Neural progenitor cell (in vitro differentiated cells): ENCODE measurements at regions not wholly inside any gene's neighbourhood (a gene's known extent, or its start where the extent isn't known, plus 50 kb on each side); places are given as distances from the start of the nearest gene placed in this dataset.

Source experiments
- DNase-seq: peaks from one replicate; pipeline ENCODE4 v3.0.0-alpha.2; 2016; ENCODE audit warnings: low spot score
- H2AFZ ChIP-seq: fragments of 200-600 bp; sonication (generic); replicated peaks from 2 replicates; pipeline ENCODE4 v1.6.1; 2016; ENCODE audit warnings: antibody characterized with exemption
- H3F3A ChIP-seq: fragments of 200-600 bp; sonication (generic); 2 replicates; pipeline ENCODE4 v1.6.1; 2016; ENCODE audit warnings: antibody characterized with exemption, low read depth
- H3K27ac ChIP-seq: fragments of 200-600 bp; sonication (generic); 2 replicates; pipeline ENCODE4 v1.5.1; 2016; ENCODE audit warnings: mild to moderate bottlenecking
- H3K27me3 ChIP-seq: fragments of 200-600 bp; sonication (generic); 2 replicates; pipeline ENCODE4 v1.6.1; 2016; ENCODE audit warnings: mild to moderate bottlenecking, moderate library complexity
- H3K36me3 ChIP-seq: fragments of 200-600 bp; sonication (generic); 2 replicates; pipeline ENCODE4 v1.5.1; 2016
- H3K4me1 ChIP-seq: fragments of 200-600 bp; sonication (generic); 2 replicates; pipeline ENCODE4 v1.6.1; 2016; ENCODE audit warnings: mixed run types
- H3K4me2 ChIP-seq: fragments of 200-600 bp; sonication (generic); 2 replicates; pipeline ENCODE4 v1.6.1; 2016
- H3K4me3 ChIP-seq: fragments of 200-600 bp; sonication (generic); 2 replicates; pipeline ENCODE4 v1.5.1; 2016
- H3K79me2 ChIP-seq: fragments of 200-600 bp; sonication (generic); 2 replicates; pipeline ENCODE4 v1.6.1; 2016; ENCODE audit warnings: low read depth
- H3K9ac ChIP-seq: fragments of 200-600 bp; sonication (generic); 2 replicates; pipeline ENCODE4 v1.6.1; 2016
- H3K9me3 ChIP-seq: fragments of 200-600 bp; sonication (generic); 2 replicates; pipeline ENCODE4 v1.5.1; 2016; ENCODE audit warnings: low read depth
- H4K20me1 ChIP-seq: fragments of 200-600 bp; sonication (generic); 2 replicates; pipeline ENCODE4 v1.6.1; 2016; ENCODE audit warnings: low read depth
- H3K27ac Mint-ChIP-seq: 3 replicates; pipeline ENCODE4 v1.8.0; 2021; ENCODE audit warnings: mixed read lengths
- H3K27me3 Mint-ChIP-seq: 2 replicates; pipeline ENCODE4 v1.8.0; 2022; ENCODE audit warnings: low read depth, mild to moderate bottlenecking, inconsistent platforms, moderate library complexity, mixed read lengths; ENCODE audit not compliant: insufficient read depth
- H3K36me3 Mint-ChIP-seq: 3 replicates; pipeline ENCODE4 v1.8.0; 2021; ENCODE audit warnings: mixed read lengths
- H3K4me1 Mint-ChIP-seq: 3 replicates; pipeline ENCODE4 v1.8.0; 2021; ENCODE audit warnings: mixed read lengths
- H3K4me3 Mint-ChIP-seq: 3 replicates; pipeline ENCODE4 v1.8.0; 2021; ENCODE audit warnings: mild to moderate bottlenecking, moderate library complexity, mixed read lengths
- H3K9me3 Mint-ChIP-seq: 3 replicates; pipeline ENCODE4 v1.8.0; 2020; ENCODE audit warnings: mixed read lengths
- CTCF ChIP-seq: fragments of 200-600 bp; sonication (generic); IDR thresholded peaks from 2 replicates; pipeline ENCODE4 v1.5.1; 2017; ENCODE audit warnings: antibody characterized with exemption, mild to moderate bottlenecking
- EZH2 ChIP-seq: fragments of 200-600 bp; sonication (generic); IDR thresholded peaks from 2 replicates; pipeline ENCODE4 v1.6.1; 2017; ENCODE audit warnings: antibody characterized with exemption, mild to moderate bottlenecking, moderate library complexity
- EZH2phosphoT487 ChIP-seq: fragments of 200-600 bp; sonication (generic); IDR thresholded peaks from 2 replicates; pipeline ENCODE4 v1.6.1; 2017; ENCODE audit warnings: antibody characterized with exemption

GRCh38 chr10:33862536-33863105, 528.2 kb upstream of the NRP1 start:
- H3F3A ChIP-seq, result no peaks in the 10 kb centered on the region
- no peaks in the 10 kb centered on the region for H3K79me2 ChIP-seq
- H2AFZ ChIP-seq, result no peak overlapping the region
- H3K27ac Mint-ChIP-seq, result peak overlapping the region; percentile 5
- H3K4me1 Mint-ChIP-seq, result peaks cover 25% of the 10 kb centered on the region
- H3K9ac ChIP-seq, result no peak overlapping the region
- H3K4me1 ChIP-seq, result no peaks in the 10 kb centered on the region
- peaks cover 2% of the 10 kb centered on the region for H3K9me3 Mint-ChIP-seq
- no peak overlapping the region for H3K4me3 ChIP-seq
- no peaks in the 10 kb centered on the region for H4K20me1 ChIP-seq
- no peak for DNase-seq
- H3K27me3 Mint-ChIP-seq, result peaks cover 4% of the 10 kb centered on the region
- H3K4me2 ChIP-seq, result no peak overlapping the region
- no peaks in the 10 kb centered on the region for H3K36me3 ChIP-seq
- H3K9me3 ChIP-seq, result no peaks in the 10 kb centered on the region
- H3K27ac ChIP-seq, result no peak overlapping the region
- no peaks in the 10 kb centered on the region for H3K27me3 ChIP-seq
- no peaks in the 10 kb centered on the region for H3K36me3 Mint-ChIP-seq
- H3K4me3 Mint-ChIP-seq, result no peak overlapping the region
- TF ChIP-seq EZH2phosphoT487, result no peak
- TF ChIP-seq CTCF, result no peak
- no peak for TF ChIP-seq EZH2

- no peaks in the 10 kb centered on the region for H3K36me3 ChIP-seq
- peaks cover 25% of the 10 kb centered on the region for H3K4me1 Mint-ChIP-seq
- no peak overlapping the region for H3K4me3 ChIP-seq
- H3K27me3 Mint-ChIP-seq, result peaks cover 4% of the 10 kb centered on the region
- no peaks in the 10 kb centered on the region for H3K27me3 ChIP-seq
- TF ChIP-seq CTCF, result no peak
- no peaks in the 10 kb centered on the region for H3F3A ChIP-seq
- no peak for DNase-seq
- H3K27ac Mint-ChIP-seq, result no peak overlapping the region
- H3K4me1 ChIP-seq, result no peaks in the 10 kb centered on the region
- H3K9me3 ChIP-seq, result no peaks in the 10 kb centered on the region
- peaks cover 2% of the 10 kb centered on the region for H3K9me3 Mint-ChIP-seq
- no peaks in the 10 kb centered on the region for H3K36me3 Mint-ChIP-seq
- no peaks in the 10 kb centered on the region for H3K79me2 ChIP-seq
- no peak overlapping the region for H3K9ac ChIP-seq
- H3K27ac ChIP-seq, result no peak overlapping the region
- H4K20me1 ChIP-seq, result no peaks in the 10 kb centered on the region
- no peak overlapping the region for H3K4me3 Mint-ChIP-seq
- no peak overlapping the region for H2AFZ ChIP-seq
- H3K4me2 ChIP-seq, result no peak overlapping the region
These were observed 527.4 kb upstream of the NRP1 start for GRCh38 chr10:33861833-33862232.

- Histone ChIP-seq H3F3A (no peaks in the 10 kb centered on the region), H2AFZ (no peak overlapping the region), H3K27me3 (no peaks in the 10 kb centered on the region), H3K4me3 (no peak overlapping the region), H3K36me3 (no peaks in the 10 kb centered on the region), H3K4me2 (no peak overlapping the region), H4K20me1 (no peaks in the 10 kb centered on the region), H3K9ac (no peak overlapping the region), H3K27ac (no peak overlapping the region), H3K9me3 (no peaks in the 10 kb centered on the region), H3K4me1 (no peaks in the 10 kb centered on the region), H3K79me2 (no peaks in the 10 kb centered on the region)
- Mint-ChIP-seq H3K27ac (no peak overlapping the region), H3K36me3 (no peaks in the 10 kb centered on the region), H3K9me3 (peaks cover 2% of the 10 kb centered on the region), H3K27me3 (no peaks in the 10 kb centered on the region), H3K4me3 (no peak overlapping the region), H3K4me1 (peaks cover 25% of the 10 kb centered on the region)
- TF ChIP-seq CTCF (no peak), EZH2phosphoT487 (no peak)
- DNase-seq, result no peak
These were observed 526.7 kb upstream of the NRP1 start for GRCh38 chr10:33861016-33861704.
